Spleen (tissue), 7 donors: ENCODE measurements at regions not wholly inside any gene's neighbourhood (a gene's known extent, or its start where the extent isn't known, plus 50 kb on each side); places are given as distances from the start of the nearest gene placed in this dataset.

Experiments used
- POLR2A ChIP-seq, 3 donors: fragments of 450-650 bp; IDR thresholded peaks; one replicate each; pipeline ENCODE4 v1.5.1; 2017; ENCODE audit warnings: antibody characterized with exemption in 3 of 3, mild to moderate bottlenecking in 1 of 3
- TF ChIP-seq, protein P1 (sequence below), 11 experiments: fragments of 200-600 bp in 7 of 11; fragments of 450-650 bp in 4 of 11; sonication (generic) in 4 of 11; IDR thresholded peaks in 8 of 11; conservative IDR thresholded peaks in 3 of 11; 1 replicate in 7 of 11; 2 replicates in 4 of 11; pipeline versions ENCODE4 v1.4.0 to v1.8.0; 2016 to 2021; ENCODE audit warnings: antibody characterized with exemption in 11 of 11, inconsistent platforms in 4 of 11, mild to moderate bottlenecking in 1 of 11
- donor health status: DM: no; HTN: no; CAD: no; lungs with moderate emphysema.
- donor health status: DM: no; HTN: no; CAD: no.
- donor health status: DM: no; HTN: no; CAD: no.

GRCh38 chr16:29204806-29205135, 201.7 kb downstream of the NPIPB11 start:
- TF ChIP-seq, protein P1, sequence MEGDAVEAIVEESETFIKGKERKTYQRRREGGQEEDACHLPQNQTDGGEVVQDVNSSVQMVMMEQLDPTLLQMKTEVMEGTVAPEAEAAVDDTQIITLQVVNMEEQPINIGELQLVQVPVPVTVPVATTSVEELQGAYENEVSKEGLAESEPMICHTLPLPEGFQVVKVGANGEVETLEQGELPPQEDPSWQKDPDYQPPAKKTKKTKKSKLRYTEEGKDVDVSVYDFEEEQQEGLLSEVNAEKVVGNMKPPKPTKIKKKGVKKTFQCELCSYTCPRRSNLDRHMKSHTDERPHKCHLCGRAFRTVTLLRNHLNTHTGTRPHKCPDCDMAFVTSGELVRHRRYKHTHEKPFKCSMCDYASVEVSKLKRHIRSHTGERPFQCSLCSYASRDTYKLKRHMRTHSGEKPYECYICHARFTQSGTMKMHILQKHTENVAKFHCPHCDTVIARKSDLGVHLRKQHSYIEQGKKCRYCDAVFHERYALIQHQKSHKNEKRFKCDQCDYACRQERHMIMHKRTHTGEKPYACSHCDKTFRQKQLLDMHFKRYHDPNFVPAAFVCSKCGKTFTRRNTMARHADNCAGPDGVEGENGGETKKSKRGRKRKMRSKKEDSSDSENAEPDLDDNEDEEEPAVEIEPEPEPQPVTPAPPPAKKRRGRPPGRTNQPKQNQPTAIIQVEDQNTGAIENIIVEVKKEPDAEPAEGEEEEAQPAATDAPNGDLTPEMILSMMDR (IDR thresholded peaks at IDR 0.05 in 8 of 11, conservative IDR thresholded peaks at IDR 0.05 in 3 of 11): no peak
- no peak for TF ChIP-seq POLR2A (IDR thresholded peaks at IDR 0.05)
